ENCODE measurements at regions not wholly inside any gene's neighbourhood (a gene's known extent, or its start where the extent isn't known, plus 50 kb on each side); places are given as distances from the start of the nearest gene placed in this dataset.

DNA sequence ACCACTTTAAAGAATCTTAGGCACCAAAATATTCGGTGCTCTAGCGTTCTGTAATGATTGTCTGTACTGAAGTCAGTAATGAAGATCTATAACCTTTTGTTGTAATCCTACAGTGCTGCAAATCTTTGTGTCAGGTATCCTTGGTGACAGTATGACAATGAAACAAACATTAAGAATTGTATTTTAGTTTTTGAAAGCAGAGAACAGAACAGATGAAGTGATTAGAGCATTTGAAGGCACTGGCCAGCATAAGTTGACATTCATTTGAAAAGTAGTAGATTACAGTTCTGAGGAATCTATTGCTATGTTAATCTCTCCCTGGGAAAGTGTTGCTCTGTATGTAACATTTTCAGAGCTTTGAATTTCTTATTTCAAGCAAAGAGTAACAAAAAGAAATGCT is 451.2 kb downstream of the NUP35 start:
- intact Hi-C loops (cut with micrococcal nuclease): no loop called here
- Mint-ChIP-seq H3K9me3 (peaks cover 3% of the 10 kb centered on the region), H3K4me1 (ENCODE audit: low read depth) (no peaks in the 10 kb centered on the region), H3K36me3 (ENCODE audit: low read depth) (no peaks in the 10 kb centered on the region), H3K27ac (no peak overlapping the region), H3K27me3 (ENCODE audit: insufficient read depth) (no peaks in the 10 kb centered on the region), H3K4me3 (no peak overlapping the region)
- DNase-seq (ENCODE audit: low spot score): no peak

DNA sequence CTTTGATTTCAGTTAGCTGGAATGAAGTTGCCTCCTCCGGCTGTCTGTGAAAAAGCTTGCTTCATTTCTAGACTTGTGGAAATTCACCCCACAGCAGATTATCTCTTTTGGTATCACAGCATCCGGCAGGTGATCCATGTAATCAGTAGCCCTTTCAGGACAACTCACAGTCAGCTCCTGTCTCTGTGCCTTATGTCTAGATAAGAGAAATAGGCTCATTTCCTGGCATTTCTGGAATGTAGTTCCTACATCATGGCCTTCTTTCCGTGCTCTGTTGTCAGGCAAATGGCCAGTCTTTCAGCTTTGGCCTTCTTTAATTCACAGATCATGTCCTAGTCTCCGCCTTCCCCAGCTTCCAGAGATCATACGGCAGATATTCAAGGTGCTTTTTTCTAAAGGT is 455.4 kb downstream of the NUP35 start:
- peaks cover 3% of the 10 kb centered on the region for H3K9me3 Mint-ChIP-seq
- no peak overlapping the region for H3K27ac Mint-ChIP-seq
- no peak for DNase-seq (ENCODE audit: low spot score)
- no peaks in the 10 kb centered on the region for H3K4me1 Mint-ChIP-seq (ENCODE audit: low read depth)
- H3K4me3 Mint-ChIP-seq: no peak overlapping the region
- intact Hi-C loops (cut with micrococcal nuclease): no loop called here
- no peaks in the 10 kb centered on the region for H3K36me3 Mint-ChIP-seq (ENCODE audit: low read depth)
- no peaks in the 10 kb centered on the region for H3K27me3 Mint-ChIP-seq (ENCODE audit: insufficient read depth)

DNA sequence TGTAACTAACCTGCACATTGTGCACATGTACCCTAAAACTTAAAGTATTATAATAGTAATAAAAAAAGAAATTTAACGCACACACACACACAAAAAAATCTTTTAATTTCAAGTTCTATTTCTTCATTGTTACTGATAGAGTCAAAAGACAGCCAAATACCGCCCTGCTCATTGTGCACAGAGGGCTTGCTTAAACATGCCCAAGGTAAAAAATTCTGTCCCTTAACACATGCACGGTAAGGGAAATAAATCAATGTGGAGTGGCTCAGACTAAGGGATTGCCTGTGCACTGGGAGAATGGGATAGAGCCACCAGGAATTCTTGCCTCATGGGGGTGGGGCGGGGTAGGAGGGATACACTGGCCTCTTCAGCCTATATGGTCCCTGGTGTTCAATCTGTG is 468.0 kb downstream of the NUP35 start:
- intact Hi-C loops (cut with micrococcal nuclease): no loop called here
- Mint-ChIP-seq H3K4me3 (no peak overlapping the region), H3K36me3 (ENCODE audit: low read depth) (no peaks in the 10 kb centered on the region), H3K4me1 (ENCODE audit: low read depth) (no peaks in the 10 kb centered on the region), H3K27me3 (ENCODE audit: insufficient read depth) (no peaks in the 10 kb centered on the region), H3K27ac (no peak overlapping the region), H3K9me3 (peaks cover 5% of the 10 kb centered on the region)
- no peak for DNase-seq (ENCODE audit: low spot score)

DNA sequence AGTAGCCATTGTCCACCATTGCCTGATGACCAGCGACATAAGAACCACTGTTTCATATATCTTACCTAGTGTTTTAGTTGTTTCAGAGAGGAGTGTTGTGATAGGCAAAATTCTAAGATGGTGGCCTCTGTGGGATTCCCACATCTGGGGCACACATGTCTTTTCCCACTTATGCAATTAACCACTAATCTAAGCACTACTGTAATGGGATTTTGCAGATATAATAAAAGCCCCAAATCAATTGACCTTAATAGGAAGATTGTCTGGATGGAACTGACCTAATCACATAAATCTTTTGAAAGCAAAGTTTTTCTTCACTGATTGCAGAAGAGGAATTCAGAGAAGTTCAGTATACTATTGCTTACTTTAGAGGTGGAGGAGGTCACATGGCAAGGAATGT is 469.9 kb downstream of the NUP35 start:
- H3K36me3 Mint-ChIP-seq (ENCODE audit: low read depth): no peaks in the 10 kb centered on the region
- H3K4me1 Mint-ChIP-seq (ENCODE audit: low read depth): no peaks in the 10 kb centered on the region
- peaks cover 5% of the 10 kb centered on the region for H3K9me3 Mint-ChIP-seq
- H3K27ac Mint-ChIP-seq: no peak overlapping the region
- intact Hi-C loops (cut with micrococcal nuclease): no loop called here
- no peak for DNase-seq (ENCODE audit: low spot score)
- H3K27me3 Mint-ChIP-seq (ENCODE audit: insufficient read depth): no peaks in the 10 kb centered on the region
- no peak overlapping the region for H3K4me3 Mint-ChIP-seq

DNA sequence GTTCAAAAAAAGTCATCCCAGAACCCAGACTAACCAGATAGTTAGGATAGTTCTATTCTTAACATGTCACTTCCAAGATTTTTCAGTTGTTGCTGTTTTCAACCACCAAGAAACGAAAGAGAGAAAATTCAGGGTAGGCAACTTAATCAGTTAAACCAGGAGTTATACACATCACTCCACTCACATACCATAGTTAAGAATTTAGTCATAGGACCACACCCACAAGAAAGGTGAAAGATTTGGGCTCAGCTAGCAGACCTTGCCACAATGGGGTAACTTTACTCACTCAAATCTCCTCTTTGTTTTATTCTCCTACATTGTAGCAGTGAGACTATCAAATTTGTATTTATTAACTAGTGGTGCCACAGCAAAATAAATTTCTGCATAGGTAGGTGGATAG is 473.6 kb downstream of the NUP35 start:
- peaks cover 5% of the 10 kb centered on the region for H3K9me3 Mint-ChIP-seq
- no peak overlapping the region for H3K4me3 Mint-ChIP-seq
- intact Hi-C loops (cut with micrococcal nuclease): no loop called here
- H3K4me1 Mint-ChIP-seq (ENCODE audit: low read depth): no peaks in the 10 kb centered on the region
- H3K27me3 Mint-ChIP-seq (ENCODE audit: insufficient read depth): no peaks in the 10 kb centered on the region
- DNase-seq (ENCODE audit: low spot score): no peak
- H3K36me3 Mint-ChIP-seq (ENCODE audit: low read depth): no peaks in the 10 kb centered on the region
- no peak overlapping the region for H3K27ac Mint-ChIP-seq

DNA sequence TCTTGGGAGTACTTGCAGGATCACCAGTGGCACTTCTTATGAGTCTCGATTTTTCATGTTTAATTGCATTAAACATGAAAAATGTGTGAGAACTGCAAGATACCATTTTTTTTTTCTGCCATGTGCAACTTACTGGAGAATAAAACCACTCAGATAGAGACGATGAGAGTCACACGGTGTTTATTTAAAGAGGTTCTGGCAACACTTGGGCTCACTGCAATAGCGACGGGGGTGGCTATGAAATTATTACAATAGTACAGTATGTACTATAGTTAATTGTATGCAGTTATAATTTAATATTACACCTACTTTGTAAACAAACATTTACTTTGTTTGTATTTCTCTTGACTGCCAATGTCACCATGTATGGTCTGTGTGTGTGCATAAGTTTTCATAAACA is 479.8 kb downstream of the NUP35 start:
- intact Hi-C loops (cut with micrococcal nuclease): no loop called here
- Mint-ChIP-seq H3K4me3 (no peak overlapping the region), H3K9me3 (no peaks in the 10 kb centered on the region), H3K27ac (no peak overlapping the region), H3K36me3 (ENCODE audit: low read depth) (no peaks in the 10 kb centered on the region), H3K27me3 (ENCODE audit: insufficient read depth) (no peaks in the 10 kb centered on the region), H3K4me1 (ENCODE audit: low read depth) (no peaks in the 10 kb centered on the region)
- no peak for DNase-seq (ENCODE audit: low spot score)

DNA sequence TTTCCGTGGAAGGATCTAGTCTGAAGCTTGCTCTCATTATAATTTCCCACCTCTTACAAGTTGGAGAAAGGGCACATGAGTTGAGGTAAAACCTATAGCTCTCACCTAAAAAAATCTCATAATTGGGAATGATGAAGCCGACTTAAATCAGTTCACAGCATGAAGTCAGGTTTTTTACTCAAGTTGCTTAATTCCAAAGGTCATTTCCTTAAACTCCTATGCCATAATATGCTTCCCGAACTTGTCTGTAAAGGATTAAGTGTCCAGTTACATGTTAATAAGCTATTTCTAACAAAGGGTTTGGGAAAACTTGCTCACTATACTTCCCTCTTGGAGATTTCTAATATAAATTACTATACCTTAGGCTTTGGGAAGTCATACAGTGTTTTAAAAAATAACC is 481.2 kb downstream of the NUP35 start:
- intact Hi-C loops (cut with micrococcal nuclease): no loop called here
- DNase-seq (ENCODE audit: low spot score): no peak
- no peaks in the 10 kb centered on the region for H3K27me3 Mint-ChIP-seq (ENCODE audit: insufficient read depth)
- no peaks in the 10 kb centered on the region for H3K4me1 Mint-ChIP-seq (ENCODE audit: low read depth)
- H3K9me3 Mint-ChIP-seq: no peaks in the 10 kb centered on the region
- no peak overlapping the region for H3K27ac Mint-ChIP-seq
- H3K4me3 Mint-ChIP-seq: no peak overlapping the region
- H3K36me3 Mint-ChIP-seq (ENCODE audit: low read depth): no peaks in the 10 kb centered on the region

DNA sequence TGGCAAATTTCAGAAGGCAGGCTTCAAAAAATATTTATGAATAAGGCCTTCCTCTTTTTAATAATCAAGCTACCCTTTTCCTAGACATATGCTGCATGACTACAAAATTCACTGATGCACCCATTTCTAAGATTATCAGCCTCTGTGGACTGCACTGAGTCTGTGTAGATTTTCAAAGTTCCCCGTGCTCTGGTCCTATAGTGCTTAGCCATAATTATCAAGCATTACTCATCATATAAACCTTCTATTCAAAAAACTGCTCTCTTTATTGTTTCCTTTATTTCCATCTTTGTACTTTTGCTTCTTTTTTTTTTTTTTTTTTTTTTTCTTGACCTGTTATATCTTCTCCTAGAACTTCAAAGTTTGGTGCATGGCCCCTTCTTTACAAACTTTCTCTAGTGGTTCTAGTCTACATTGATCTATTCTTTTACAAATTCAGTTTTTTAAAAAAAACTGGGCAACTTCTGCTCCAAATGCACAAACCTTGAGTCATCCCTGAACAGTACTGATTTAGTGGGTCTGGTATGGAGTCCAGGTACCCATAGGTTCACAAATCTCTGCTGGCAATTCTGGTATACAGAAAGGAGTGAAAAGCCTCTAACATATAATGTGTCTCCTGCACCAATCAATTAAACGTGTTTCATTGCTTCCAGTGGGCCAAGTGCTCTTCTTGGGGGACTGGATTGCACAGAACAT is 481.9 kb downstream of the NUP35 start:
- no peaks in the 10 kb centered on the region for H3K36me3 Mint-ChIP-seq (ENCODE audit: low read depth)
- intact Hi-C loops (cut with micrococcal nuclease): no loop called here
- no peak overlapping the region for H3K4me3 Mint-ChIP-seq
- no peak for DNase-seq (ENCODE audit: low spot score)
- H3K9me3 Mint-ChIP-seq: no peaks in the 10 kb centered on the region
- H3K4me1 Mint-ChIP-seq (ENCODE audit: low read depth): no peaks in the 10 kb centered on the region
- no peak overlapping the region for H3K27ac Mint-ChIP-seq
- H3K27me3 Mint-ChIP-seq (ENCODE audit: insufficient read depth): no peaks in the 10 kb centered on the region

DNA sequence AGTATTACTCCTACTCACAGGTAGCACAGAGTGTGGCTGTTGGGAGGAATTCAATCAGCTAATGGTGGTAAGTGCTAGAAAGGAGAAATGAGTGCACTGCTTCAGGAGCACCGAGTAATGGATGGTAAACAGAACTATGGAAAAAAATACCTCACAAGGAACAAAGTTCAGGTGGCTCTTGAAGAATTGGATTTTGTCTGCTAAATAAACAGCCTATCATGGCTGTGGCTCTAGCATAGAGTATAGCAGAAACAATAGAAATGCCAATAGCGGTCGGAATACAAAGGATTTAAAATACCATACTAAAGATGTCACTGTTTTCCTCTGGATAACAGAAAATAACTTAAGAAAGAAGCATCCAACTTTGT is 482.5 kb downstream of the NUP35 start:
- Mint-ChIP-seq H3K27me3 (ENCODE audit: insufficient read depth) (no peaks in the 10 kb centered on the region), H3K4me3 (no peak overlapping the region), H3K36me3 (ENCODE audit: low read depth) (no peaks in the 10 kb centered on the region), H3K9me3 (no peaks in the 10 kb centered on the region), H3K4me1 (ENCODE audit: low read depth) (no peaks in the 10 kb centered on the region), H3K27ac (no peak overlapping the region)
- no peak for DNase-seq (ENCODE audit: low spot score)
- intact Hi-C loops (cut with micrococcal nuclease): no loop called here

DNA sequence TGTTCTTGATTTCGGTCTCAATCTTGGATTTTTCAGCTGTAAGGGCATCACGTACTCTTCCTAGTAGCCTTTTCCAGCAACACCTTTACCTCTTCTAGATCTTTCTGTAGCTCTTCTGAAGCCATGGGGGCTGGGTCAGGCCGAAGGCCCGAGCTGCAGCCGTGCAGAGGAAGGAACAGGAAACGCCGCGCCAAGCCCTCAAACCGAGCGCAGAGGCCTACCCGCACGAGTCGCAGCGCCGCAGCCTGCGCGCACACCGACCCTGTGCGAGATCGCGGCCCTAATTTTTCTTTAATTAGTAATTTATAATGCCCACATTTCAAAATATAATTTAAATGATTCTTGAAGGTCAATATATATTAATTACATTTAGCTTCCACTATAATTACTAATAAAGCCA is 483.8 kb downstream of the NUP35 start:
- Mint-ChIP-seq H3K36me3 (ENCODE audit: low read depth) (no peaks in the 10 kb centered on the region), H3K4me1 (ENCODE audit: low read depth) (no peaks in the 10 kb centered on the region), H3K27me3 (ENCODE audit: insufficient read depth) (peaks cover 2% of the 10 kb centered on the region), H3K9me3 (no peaks in the 10 kb centered on the region), H3K4me3 (no peak overlapping the region), H3K27ac (no peak overlapping the region)
- intact Hi-C loops (cut with micrococcal nuclease): no loop called here
- DNase-seq (ENCODE audit: low spot score): no peak

DNA sequence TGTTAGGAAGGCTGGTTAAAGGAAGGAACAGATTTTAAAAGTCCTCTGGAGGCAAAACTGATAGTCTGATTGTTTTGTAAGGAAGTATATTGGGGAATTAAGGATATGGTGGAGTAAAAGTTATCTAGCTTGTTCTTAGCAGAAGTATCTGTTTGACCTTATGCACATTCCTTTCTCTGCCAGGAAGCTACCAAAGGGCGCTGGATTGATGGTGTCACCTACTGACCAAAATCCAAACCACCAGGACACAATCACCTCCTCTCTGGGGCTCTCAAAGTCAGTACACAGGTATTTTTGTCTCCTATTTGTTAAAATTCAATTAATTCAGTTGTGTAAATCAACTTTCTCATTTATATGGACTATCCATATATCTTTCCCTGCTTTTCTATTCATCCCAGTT is 484.5 kb downstream of the NUP35 start:
- DNase-seq (ENCODE audit: low spot score): no peak
- peaks cover 2% of the 10 kb centered on the region for H3K27me3 Mint-ChIP-seq (ENCODE audit: insufficient read depth)
- H3K36me3 Mint-ChIP-seq (ENCODE audit: low read depth): no peaks in the 10 kb centered on the region
- H3K9me3 Mint-ChIP-seq: no peaks in the 10 kb centered on the region
- intact Hi-C loops (cut with micrococcal nuclease): no loop called here
- no peak overlapping the region for H3K4me3 Mint-ChIP-seq
- no peaks in the 10 kb centered on the region for H3K4me1 Mint-ChIP-seq (ENCODE audit: low read depth)
- no peak overlapping the region for H3K27ac Mint-ChIP-seq

DNA sequence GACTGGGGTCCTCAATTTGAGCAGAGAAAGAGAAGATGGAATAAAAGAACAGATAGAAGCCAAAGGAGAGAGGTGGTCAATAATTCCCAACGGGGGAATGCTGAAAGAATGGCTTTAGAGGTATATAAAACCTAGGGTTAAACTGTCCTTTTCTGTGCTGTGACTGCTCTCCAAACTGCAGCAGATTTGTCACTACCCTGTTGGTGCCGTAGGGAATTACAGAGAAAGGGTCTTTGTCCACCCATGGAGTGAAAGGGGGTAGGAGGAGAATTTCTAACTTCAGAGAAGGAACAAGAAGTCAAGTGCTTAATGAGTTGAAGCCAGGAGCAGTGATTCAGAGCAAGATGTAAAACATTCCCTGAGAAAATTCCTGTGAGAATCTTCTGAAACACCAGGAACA is 486.5 kb downstream of the NUP35 start:
- DNase-seq (ENCODE audit: low spot score): no peak
- H3K9me3 Mint-ChIP-seq: no peaks in the 10 kb centered on the region
- no peaks in the 10 kb centered on the region for H3K4me1 Mint-ChIP-seq (ENCODE audit: low read depth)
- no peak overlapping the region for H3K27ac Mint-ChIP-seq
- H3K36me3 Mint-ChIP-seq (ENCODE audit: low read depth): no peaks in the 10 kb centered on the region
- H3K27me3 Mint-ChIP-seq (ENCODE audit: insufficient read depth): peaks cover 2% of the 10 kb centered on the region
- no peak overlapping the region for H3K4me3 Mint-ChIP-seq
- intact Hi-C loops (cut with micrococcal nuclease): no loop called here

DNA sequence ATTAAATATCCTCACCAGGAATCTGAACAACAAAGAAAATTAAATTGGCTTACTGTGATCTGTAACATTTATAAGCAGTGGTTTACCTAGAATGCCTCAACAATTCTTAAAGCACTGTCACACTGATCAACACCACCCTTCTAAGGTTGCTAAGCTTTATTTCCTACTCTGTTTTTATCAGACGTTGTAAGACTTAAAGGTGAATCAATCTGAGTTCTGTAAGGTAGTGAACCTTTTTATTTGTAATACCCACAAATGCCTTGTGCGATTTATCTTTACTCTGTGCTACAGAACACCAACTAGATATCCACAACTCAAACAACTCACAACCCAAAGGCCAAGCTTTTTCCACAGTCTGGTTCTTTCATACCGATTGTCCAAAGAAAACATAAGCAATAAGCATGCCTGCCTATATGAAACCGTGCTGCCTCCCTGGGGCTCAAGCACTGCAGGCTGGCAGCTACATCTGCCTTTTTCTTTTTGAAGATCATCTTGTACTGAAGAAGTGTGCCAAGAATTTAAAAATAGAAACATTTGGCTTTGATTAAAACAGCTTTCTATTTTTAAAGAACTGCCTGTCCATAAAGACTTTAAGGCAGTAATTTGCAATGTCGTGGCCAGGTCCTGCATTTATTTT is 490.7 kb downstream of the NUP35 start:
- DNase-seq (ENCODE audit: low spot score): no peak
- intact Hi-C loops (cut with micrococcal nuclease): no loop called here
- H3K36me3 Mint-ChIP-seq (ENCODE audit: low read depth): no peaks in the 10 kb centered on the region
- H3K4me3 Mint-ChIP-seq: no peak overlapping the region
- H3K4me1 Mint-ChIP-seq (ENCODE audit: low read depth): no peaks in the 10 kb centered on the region
- H3K27ac Mint-ChIP-seq: no peak overlapping the region
- peaks cover 19% of the 10 kb centered on the region for H3K9me3 Mint-ChIP-seq
- peaks cover 2% of the 10 kb centered on the region for H3K27me3 Mint-ChIP-seq (ENCODE audit: insufficient read depth)

DNA sequence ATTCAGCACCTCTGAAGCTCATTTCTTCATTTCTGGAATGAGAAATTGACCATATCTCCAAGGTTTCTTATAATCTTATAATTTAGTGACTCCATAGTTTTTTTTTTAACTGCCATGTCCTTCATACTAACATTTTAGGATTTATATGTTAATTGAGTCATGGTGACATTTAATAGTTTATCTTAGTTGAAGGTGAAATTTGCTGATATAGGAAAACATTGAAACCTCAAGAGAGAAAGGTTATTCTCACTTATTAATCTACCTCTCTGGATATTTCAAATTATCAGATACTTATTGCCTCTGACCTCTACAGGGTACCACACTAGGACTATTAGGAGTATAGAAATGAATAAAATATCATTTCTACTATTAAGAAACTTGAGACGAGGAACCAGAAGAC is 499.0 kb downstream of the NUP35 start:
- no peaks in the 10 kb centered on the region for H3K36me3 Mint-ChIP-seq (ENCODE audit: low read depth)
- intact Hi-C loops (cut with micrococcal nuclease): no loop called here
- H3K27ac Mint-ChIP-seq: no peak overlapping the region
- peaks cover 20% of the 10 kb centered on the region for H3K9me3 Mint-ChIP-seq
- no peaks in the 10 kb centered on the region for H3K27me3 Mint-ChIP-seq (ENCODE audit: insufficient read depth)
- no peak overlapping the region for H3K4me3 Mint-ChIP-seq
- DNase-seq (ENCODE audit: low spot score): no peak
- no peaks in the 10 kb centered on the region for H3K4me1 Mint-ChIP-seq (ENCODE audit: low read depth)
